Stimulated activated naive B cell treated with anti-CD40 and anti-IgM and Interleukin-4, amounts not matched to agents 10 μg/mL and 1 μg/mL and 100 μg/mL, for 72 hours (primary cell): ENCODE measurements at regions not wholly inside any gene's neighbourhood (a gene's known extent, or its start where the extent isn't known, plus 50 kb on each side); places are given as distances from the start of the nearest gene placed in this dataset.
A peak's percentile ranks its signal among the peaks of the same experiment; 100 is the strongest.

Experiments
- ATAC-seq, 2 donors: fragments of 150-1000 bp; cut with Tn5 transposase; replicated peaks; 2 replicates each; pipeline ENCODE4 v1.10.0; 2021; ENCODE audit warnings: moderate library complexity in 1 of 2
- DNase-seq: peaks from one replicate; pipeline ENCODE4 v3.0.0; 2021
- H3K27ac Mint-ChIP-seq: one replicate; pipeline ENCODE4 v1.8.0; 2022; ENCODE audit warnings: mild to moderate bottlenecking, mixed read lengths
- H3K27me3 Mint-ChIP-seq, 2 donors: one replicate each; pipeline ENCODE4 v1.8.0; 2022; ENCODE audit warnings: mixed read lengths in 2 of 2
- H3K36me3 Mint-ChIP-seq, 2 donors: one replicate each; pipeline ENCODE4 v1.8.0; 2022; ENCODE audit warnings: mixed read lengths in 2 of 2, mild to moderate bottlenecking in 1 of 2
- H3K4me1 Mint-ChIP-seq, 2 donors: one replicate each; pipeline ENCODE4 v1.8.0; 2022; ENCODE audit warnings: mixed read lengths in 2 of 2, mild to moderate bottlenecking in 1 of 2
- H3K4me3 Mint-ChIP-seq, 2 donors: one replicate each; pipeline ENCODE4 v1.8.0; 2022; ENCODE audit warnings: mild to moderate bottlenecking in 2 of 2, mixed read lengths in 2 of 2, moderate library complexity in 1 of 2
- H3K9me3 Mint-ChIP-seq, 2 donors: one replicate each; pipeline ENCODE4 v1.8.0; 2022; ENCODE audit warnings: mixed read lengths in 2 of 2, mild to moderate bottlenecking in 1 of 2

DNA sequence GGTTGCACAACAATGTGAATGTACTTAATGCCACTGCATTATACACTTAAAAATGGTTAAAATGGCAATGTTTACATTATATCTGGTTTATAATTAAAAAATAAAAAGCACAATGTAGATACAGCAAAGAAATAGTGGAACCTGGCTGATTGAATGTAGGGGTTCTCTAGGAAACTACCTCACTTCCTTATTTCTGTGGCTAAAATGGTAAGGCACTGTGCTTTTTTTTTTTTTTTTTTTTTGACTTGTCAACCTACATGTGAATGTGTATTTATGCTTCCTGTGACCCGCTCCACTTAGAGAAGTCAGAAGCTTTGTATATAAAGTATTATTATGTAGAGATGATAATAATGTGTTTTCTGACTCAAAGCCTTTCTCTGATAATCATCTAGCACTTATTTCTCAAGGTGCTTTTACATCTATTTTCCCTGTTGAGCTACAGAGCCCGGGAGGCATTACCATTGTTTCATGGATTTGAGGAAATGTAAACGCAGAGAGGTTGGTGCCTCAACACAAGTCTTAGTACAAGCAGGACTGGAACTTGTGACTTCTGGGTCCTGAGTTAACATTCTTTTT, 55.0 kb downstream of the SOX4 start:
- Mint-ChIP-seq H3K36me3 (peaks cover 2 to 3% of the 10 kb centered on the region in 2 donors), H3K9me3 (peaks cover 6 to 9% of the 10 kb centered on the region in 2 donors), H3K4me3 (no peak overlapping the region), H3K27me3 (no peaks in the 10 kb centered on the region), H3K27ac (no peak overlapping the region), H3K4me1 (peaks cover 0 to 8% of the 10 kb centered on the region in 2 donors)
- DNase-seq (no peak), ATAC-seq (peak; percentile 83 to 87)

DNA sequence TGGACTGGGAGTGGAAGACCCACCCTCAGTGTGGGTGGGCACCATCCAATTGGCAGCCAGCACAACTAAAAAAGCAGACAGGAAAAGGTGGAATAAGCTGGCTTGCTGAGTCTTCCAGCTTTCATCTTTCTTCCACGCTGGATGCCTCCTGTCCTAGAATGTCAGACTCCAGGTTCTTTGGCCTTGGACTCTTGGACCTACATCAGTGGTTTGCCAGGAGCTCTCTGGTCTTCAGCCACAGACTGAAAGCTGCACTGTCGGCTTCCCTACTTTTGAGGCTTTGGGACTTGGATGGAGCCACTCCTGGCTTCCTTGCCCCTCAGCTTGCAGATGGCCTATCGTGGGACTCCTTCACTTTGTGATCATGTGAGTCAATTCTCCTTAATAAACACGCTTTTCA, 59.8 kb downstream of the SOX4 start:
- peaks cover 3% of the 10 kb centered on the region in 2 donors for H3K36me3 Mint-ChIP-seq
- H3K27me3 Mint-ChIP-seq = peaks cover 0 to 4% of the 10 kb centered on the region in 2 donors
- no peak overlapping the region for H3K27ac Mint-ChIP-seq
- H3K9me3 Mint-ChIP-seq = peaks cover 6 to 9% of the 10 kb centered on the region in 2 donors
- ATAC-seq (no peak), DNase-seq (no peak)
- peaks cover 0 to 3% of the 10 kb centered on the region in 2 donors for H3K4me1 Mint-ChIP-seq
- H3K4me3 Mint-ChIP-seq = no peak overlapping the region

DNA sequence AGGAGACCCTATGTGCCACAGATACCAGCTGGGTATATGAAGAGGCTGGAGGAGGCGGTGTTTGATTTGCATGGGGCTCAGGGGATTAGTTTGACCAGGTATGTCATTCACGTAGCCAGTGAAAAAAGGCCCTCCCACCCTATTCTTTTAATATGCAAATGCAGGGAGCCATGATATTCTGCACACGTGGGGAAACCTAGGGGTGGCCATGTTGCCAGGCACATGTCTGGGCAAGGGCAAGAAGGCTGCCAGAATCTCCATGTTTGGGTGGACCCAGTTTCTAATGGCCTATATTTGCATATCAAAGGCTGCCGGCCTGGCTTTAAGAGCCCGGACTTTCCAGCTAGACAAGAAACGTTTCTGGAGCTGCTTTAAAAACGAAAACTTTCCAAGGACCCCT, 60.4 kb downstream of the SOX4 start:
- no peak for ATAC-seq
- no peak for DNase-seq
- Mint-ChIP-seq H3K4me3 (no peak overlapping the region), H3K27me3 (peaks cover 0 to 9% of the 10 kb centered on the region in 2 donors), H3K36me3 (peaks cover 3% of the 10 kb centered on the region in 2 donors), H3K4me1 (no peaks in the 10 kb centered on the region), H3K9me3 (peaks cover 6 to 9% of the 10 kb centered on the region in 2 donors), H3K27ac (no peak overlapping the region)

DNA sequence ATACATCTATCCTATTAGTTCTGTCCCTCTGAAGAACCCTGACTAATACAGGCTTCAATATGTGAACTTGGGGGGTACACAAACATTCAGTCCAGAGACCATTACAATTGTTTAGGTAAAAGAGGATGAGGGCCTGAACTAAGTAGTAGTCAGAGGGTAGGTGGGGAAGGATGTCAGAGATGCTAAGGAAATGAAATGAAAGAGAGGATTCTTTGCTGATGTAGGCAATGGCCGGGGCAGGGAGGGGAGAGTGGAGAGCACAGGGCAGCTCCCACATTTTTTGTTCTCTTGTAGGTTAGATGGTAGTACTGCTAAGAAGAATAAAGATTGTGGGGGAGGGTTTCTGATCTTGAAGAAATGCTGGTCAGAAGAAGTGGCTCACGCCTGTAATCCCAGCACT, 60.8 kb downstream of the SOX4 start:
- Mint-ChIP-seq H3K27ac (no peak overlapping the region), H3K4me1 (no peaks in the 10 kb centered on the region)

DNA sequence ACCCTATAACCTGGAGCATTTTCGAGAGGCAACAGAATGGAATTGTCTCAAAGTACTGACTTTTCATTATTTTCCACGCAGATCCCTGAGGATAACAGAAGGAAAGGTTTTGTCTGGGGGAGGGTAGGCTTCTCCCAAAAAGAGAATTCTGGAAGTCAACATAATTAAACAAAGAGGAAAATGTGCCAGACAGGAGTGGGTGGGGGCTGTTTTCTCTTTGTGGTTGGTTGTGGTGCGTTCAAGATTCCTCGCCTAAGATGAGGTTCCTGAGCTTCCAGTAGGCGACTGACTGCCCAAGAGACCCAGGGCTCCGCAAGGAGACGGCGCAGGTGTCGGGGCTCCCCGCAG, 70.4 kb downstream of the SOX4 start:
- no peak for DNase-seq
- H3K4me3 Mint-ChIP-seq = no peak overlapping the region
- H3K9me3 Mint-ChIP-seq = no peaks in the 10 kb centered on the region
- H3K27ac Mint-ChIP-seq = no peak overlapping the region
- H3K27me3 Mint-ChIP-seq = peaks cover 54 to 59% of the 10 kb centered on the region in 2 donors
- no peak for ATAC-seq
- H3K36me3 Mint-ChIP-seq = no peaks in the 10 kb centered on the region
- peaks cover 28 to 36% of the 10 kb centered on the region in 2 donors for H3K4me1 Mint-ChIP-seq

More for the DNA sequence above, 60.8 kb downstream of the SOX4 start:
- Mint-ChIP-seq H3K27me3 (peaks cover 0 to 9% of the 10 kb centered on the region in 2 donors), H3K36me3 (peaks cover 3% of the 10 kb centered on the region in 2 donors), H3K4me3 (no peak overlapping the region), H3K9me3 (peaks cover 6 to 9% of the 10 kb centered on the region in 2 donors)
- ATAC-seq (no peak), DNase-seq (no peak)

DNA sequence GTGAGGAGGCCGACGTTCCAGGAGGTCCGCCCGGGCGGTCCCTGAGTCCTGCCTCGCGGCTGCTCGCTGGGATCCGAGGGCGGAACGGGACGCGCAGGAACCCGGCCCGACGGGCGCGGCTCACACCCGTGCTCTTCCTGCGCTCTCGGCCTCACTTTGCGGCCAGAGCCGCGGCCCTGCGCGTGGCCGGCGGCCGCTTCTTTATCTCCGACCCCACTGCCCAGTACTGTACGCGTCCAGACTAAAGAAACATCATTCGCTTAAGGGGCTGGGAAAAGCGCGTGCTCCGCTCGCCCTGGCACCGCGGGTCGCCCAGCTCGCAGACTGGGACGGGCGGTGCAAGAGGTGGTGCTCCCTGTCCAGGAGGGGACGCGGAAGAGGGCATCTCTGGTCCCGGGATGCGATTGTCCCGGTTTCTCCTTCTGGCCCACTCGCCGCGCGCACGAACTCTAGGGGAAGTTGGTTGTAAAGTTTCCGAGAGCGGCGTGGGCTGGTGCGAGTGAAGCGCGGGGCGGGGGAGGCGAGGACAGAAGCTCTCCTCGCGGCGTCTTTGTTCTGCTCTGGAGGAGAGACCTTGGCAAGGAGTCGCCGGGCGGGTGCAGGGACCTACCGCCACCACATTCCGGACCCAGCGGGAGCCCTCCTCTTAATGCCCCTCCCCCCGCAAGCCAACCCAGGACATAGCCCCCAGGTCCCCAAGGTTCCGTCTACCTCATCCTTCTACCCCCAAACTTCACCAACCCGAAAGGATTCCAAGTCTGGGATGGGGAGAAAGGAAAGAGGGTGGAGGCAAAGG, 71.0 kb downstream of the SOX4 start:
- no peak overlapping the region for H3K27ac Mint-ChIP-seq
- H3K4me1 Mint-ChIP-seq = peaks cover 28 to 36% of the 10 kb centered on the region in 2 donors
- H3K9me3 Mint-ChIP-seq = no peaks in the 10 kb centered on the region
- no peak for DNase-seq
- ATAC-seq = peak; percentile 65 to 66
- peak overlapping the region; percentile 83 to 85 for H3K4me3 Mint-ChIP-seq
- H3K36me3 Mint-ChIP-seq = no peaks in the 10 kb centered on the region
- H3K27me3 Mint-ChIP-seq = peaks cover 55 to 61% of the 10 kb centered on the region in 2 donors

DNA sequence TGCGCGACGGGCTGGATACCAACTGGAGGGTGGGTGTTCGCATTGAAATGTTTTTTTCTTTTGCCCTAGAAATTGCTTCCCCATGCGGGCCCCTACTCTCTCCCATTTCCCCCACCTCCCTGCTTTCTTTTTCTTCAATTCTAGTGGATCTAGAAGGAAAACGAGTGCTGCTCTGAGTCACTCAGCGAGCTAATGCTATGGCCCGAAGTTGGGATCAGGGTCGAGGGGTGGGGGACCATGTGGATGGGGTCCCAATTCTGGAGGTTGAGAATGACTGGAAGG, 71.5 kb downstream of the SOX4 start:
- peaks cover 55 to 61% of the 10 kb centered on the region in 2 donors for H3K27me3 Mint-ChIP-seq
- ATAC-seq (no peak), DNase-seq (no peak)
- H3K27ac Mint-ChIP-seq = peak overlapping the region; percentile 10
- H3K4me1 Mint-ChIP-seq = peaks cover 28 to 36% of the 10 kb centered on the region in 2 donors
- peak overlapping the region; percentile 83 to 85 for H3K4me3 Mint-ChIP-seq
- no peaks in the 10 kb centered on the region for H3K9me3 Mint-ChIP-seq
- no peaks in the 10 kb centered on the region for H3K36me3 Mint-ChIP-seq

DNA sequence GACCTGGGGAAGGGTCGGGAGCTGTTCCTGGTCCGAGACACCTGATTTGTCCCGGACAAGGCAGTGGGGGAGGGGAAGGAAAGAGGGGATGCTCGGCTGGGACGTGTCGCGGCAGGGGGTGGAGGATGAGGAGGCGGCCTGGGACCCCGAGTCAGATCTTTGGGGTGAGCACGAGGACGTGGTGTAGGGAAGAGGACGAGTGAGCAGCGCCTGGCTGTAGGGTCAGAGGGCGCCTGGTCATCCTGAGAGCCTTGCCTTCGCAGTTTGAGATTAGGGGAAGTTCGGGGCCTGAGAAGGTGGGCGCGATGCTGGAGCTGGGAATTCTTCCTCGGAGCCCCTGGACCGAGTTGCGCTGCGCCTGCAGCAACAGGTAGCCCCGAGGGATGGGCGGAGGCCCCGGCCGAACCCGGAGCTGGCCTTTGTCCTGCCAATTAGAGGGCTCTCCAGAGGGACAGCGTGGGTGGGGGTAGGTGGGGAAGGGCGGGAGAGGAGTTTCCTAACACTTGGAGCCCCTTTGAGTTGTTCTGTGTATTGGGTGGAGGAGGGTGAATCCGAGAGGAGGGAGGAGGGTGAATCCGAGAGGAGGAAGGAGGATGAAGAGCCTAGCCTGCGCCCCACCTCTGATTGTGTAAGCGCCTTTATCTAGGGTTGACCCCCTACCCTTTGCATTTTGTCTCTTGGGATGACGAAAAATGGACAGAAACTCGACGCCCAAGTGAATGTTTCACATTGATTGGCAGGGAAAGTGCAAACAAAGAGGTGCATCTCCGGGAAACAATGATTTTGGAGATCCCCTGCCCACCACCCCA, 72.0 kb downstream of the SOX4 start:
- H3K27ac Mint-ChIP-seq = peak overlapping the region; percentile 10

DNA sequence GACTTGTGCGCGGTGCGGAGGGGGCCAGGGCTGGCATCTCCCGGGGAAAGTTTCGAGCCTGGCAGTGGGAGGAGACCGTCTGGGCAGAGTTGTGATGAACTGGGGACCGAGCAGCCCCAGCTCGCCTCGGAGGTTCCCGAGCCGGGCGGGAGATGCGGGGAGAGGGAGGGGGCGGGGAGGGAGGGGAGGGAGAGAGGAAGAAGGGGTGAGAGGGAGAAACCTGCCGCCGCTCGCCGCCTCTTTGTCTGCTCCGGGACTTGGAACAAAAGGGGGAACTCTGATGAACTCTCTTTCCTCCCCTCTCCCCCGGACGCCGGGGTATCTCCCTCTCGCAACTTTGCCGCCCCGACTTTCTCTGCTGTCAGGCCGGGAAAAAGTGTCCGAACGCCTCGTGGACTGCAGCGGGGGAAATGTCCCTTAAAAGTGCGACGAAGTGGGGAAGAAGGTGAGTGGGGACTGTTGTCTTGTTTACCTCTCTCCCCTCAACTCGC, 72.7 kb downstream of the SOX4 start:
- ATAC-seq = peak; percentile 19 to 26
- Mint-ChIP-seq H3K27me3 (peaks cover 55 to 61% of the 10 kb centered on the region in 2 donors), H3K4me3 (peak overlapping the region; percentile 83 to 85), H3K4me1 (peaks cover 28 to 36% of the 10 kb centered on the region in 2 donors), H3K9me3 (no peaks in the 10 kb centered on the region), H3K36me3 (no peaks in the 10 kb centered on the region), H3K27ac (no peak overlapping the region)
- no peak for DNase-seq

More for the DNA sequence above, 72.0 kb downstream of the SOX4 start:
- H3K36me3 Mint-ChIP-seq = no peaks in the 10 kb centered on the region
- H3K4me1 Mint-ChIP-seq = peaks cover 28 to 36% of the 10 kb centered on the region in 2 donors
- peak overlapping the region; percentile 83 to 85 for H3K4me3 Mint-ChIP-seq
- H3K27me3 Mint-ChIP-seq = peaks cover 55 to 61% of the 10 kb centered on the region in 2 donors
- ATAC-seq (peak; percentile 22 to 36), DNase-seq (no peak)
- no peaks in the 10 kb centered on the region for H3K9me3 Mint-ChIP-seq

DNA sequence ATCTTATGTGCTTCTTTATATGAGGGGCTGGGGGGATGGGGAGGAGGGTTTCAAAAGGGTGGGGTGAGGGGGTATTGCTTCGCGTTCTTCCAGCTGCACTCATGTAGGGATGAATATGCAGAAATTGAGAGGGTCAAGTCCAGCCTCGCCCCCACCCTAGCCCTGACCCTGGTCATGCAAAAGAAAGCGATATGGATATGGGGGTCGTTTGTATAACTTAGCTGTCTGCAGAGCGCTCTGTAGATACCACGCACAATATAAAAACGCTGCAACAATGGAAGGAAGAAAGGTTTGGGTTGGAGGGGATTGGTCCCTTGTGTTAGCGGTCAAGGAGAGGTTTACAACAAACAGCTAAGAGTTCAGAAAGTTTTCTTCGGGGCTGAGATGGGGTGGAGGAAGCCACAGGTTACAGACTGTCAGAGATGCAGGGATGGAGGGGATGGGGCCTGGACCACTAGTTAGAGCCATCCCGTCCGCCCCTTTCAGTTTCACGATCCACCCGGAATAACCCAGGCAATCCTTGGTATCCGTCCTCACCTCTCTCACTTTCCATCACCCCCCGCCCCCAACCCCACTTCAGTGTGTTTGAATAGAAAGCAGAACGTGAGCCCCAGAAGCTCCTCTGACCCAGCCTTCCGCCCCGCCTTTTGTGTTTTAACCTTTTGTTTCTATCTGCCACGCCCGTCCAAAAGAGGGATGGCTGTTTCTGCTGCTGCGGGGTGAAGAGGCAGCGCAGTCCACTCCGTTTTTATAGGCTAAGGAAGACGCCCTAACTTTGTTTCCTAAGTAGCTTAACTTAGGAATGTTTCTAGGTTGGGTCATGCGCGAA, 73.5 kb downstream of the SOX4 start:
- Mint-ChIP-seq H3K9me3 (no peaks in the 10 kb centered on the region), H3K27ac (no peak overlapping the region), H3K4me1 (peaks cover 28 to 36% of the 10 kb centered on the region in 2 donors), H3K4me3 (peak overlapping the region; percentile 83 to 85), H3K36me3 (no peaks in the 10 kb centered on the region), H3K27me3 (peaks cover 55 to 61% of the 10 kb centered on the region in 2 donors)
- ATAC-seq = peak; percentile 20 to 46
- no peak for DNase-seq

DNA sequence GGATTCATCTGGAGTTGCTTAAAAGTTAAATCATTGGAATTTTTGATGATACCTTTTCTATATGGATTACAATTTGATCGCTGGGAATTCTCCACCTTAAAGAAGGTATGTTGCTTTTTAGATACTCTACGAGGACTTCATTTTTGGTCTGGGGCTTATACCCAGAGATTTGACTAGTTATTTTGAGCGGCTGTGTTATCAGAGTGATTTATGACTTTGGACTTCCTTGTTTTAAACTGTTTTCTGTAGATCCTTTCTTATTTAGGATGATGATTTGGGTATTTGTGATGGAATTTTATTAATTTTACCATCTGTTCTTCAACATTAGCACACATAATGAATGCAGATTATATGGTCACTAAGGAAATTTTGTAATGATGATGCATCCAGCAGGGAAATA, 75.2 kb downstream of the SOX4 start:
- H3K9me3 Mint-ChIP-seq = no peaks in the 10 kb centered on the region
- H3K4me3 Mint-ChIP-seq = no peak overlapping the region
- no peak for ATAC-seq
- H3K27me3 Mint-ChIP-seq = peaks cover 50 to 54% of the 10 kb centered on the region in 2 donors
- H3K36me3 Mint-ChIP-seq = no peaks in the 10 kb centered on the region
- H3K27ac Mint-ChIP-seq = no peak overlapping the region
- no peak for DNase-seq
- peaks cover 28 to 36% of the 10 kb centered on the region in 2 donors for H3K4me1 Mint-ChIP-seq

DNA sequence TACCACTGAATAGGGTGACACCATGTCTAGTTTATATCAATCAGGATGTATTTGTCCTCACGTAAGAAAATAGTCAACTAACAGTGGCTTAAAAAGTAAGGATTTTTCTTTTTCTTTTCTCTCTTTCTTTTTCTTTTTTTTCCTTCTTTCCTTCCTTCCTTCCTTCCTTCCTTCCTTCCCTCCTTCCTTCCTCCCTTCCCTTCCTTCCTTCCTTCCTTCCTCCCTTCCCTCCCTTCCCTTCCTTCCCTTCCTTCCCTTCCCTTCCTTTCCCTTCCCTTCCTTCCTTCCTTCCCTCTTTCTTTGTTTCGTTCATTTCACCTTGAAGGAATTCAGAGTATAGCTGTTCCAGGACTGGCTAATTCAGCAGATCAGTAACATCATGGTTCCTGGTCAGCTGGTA, 83.2 kb downstream of the SOX4 start:
- ATAC-seq (no peak), DNase-seq (no peak)
- H3K27me3 Mint-ChIP-seq = peaks cover 0 to 12% of the 10 kb centered on the region in 2 donors
- no peak overlapping the region for H3K27ac Mint-ChIP-seq
- H3K4me3 Mint-ChIP-seq = no peak overlapping the region
- H3K36me3 Mint-ChIP-seq = no peaks in the 10 kb centered on the region
- H3K4me1 Mint-ChIP-seq = no peaks in the 10 kb centered on the region
- H3K9me3 Mint-ChIP-seq = no peaks in the 10 kb centered on the region

DNA sequence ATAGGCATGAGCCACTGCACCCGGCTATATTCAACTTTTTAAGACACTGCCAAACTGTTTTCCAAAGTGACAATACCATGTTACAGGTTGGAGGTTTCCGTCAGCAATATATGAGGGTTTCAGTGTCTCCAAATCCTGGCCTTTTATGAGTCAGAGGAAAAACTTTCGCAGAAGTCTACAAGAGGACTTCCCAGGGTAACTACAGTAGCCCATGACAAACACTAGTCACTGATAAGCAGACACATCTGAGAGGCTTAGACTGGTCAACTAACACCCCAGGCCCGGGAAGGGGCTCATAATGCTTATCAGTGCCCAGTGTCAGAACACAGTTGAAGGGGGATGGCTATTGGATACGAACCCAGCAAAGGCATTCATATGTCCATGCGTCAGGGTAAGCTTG, 85.4 kb downstream of the SOX4 start:
- no peak overlapping the region for H3K27ac Mint-ChIP-seq

More for the DNA sequence above, 85.4 kb downstream of the SOX4 start:
- ATAC-seq (no peak), DNase-seq (no peak)
- H3K36me3 Mint-ChIP-seq = no peaks in the 10 kb centered on the region
- H3K4me3 Mint-ChIP-seq = no peak overlapping the region
- peaks cover 0 to 4% of the 10 kb centered on the region in 2 donors for H3K27me3 Mint-ChIP-seq
- H3K4me1 Mint-ChIP-seq = no peaks in the 10 kb centered on the region
- no peaks in the 10 kb centered on the region for H3K9me3 Mint-ChIP-seq
